ENCODE measurements at regions not wholly inside any gene's neighbourhood (a gene's known extent, or its start where the extent isn't known, plus 50 kb on each side); places are given as distances from the start of the nearest gene placed in this dataset.

GRCh38 chr12:111171345-111171744 is 197.6 kb downstream of the PHETA1 start:
- TF ChIP-seq CTCF (IDR thresholded peaks at IDR 0.05) (no peak), POLR2AphosphoS5 (IDR thresholded peaks at IDR 0.05) (no peak), POLR2A (IDR thresholded peaks at IDR 0.05) (no peak)
